ENCODE measurements at regions not wholly inside any gene's neighbourhood (a gene's known extent, or its start where the extent isn't known, plus 50 kb on each side); places are given as distances from the start of the nearest gene placed in this dataset.

DNA sequence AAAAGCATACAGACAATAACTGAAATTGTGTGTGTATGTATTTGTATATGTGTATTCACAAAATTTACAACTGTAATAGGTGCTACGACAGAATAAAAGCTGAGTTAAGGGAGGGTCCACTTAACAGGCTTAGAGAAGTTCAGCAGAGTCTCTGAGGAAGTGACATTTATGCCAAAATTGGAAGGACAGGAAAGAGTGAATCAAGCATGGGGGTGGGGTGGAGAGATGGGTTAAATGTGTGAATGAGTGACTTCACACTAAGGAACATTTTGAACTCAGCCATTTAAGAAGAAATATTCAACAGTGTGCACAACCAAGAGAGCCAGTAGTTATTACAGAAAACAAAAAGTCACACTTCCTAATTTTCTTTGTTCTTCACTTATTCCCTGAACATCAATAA, 53.8 kb upstream of the RGS1 start:
- no peak for DNase-seq (ENCODE audit: low read depth)
- TF ChIP-seq CTCF (conservative IDR thresholded peaks at IDR 0.05; ENCODE audit: low read depth, low read length): no peak

GRCh38 chr1:192522673-192523072, 52.9 kb upstream of the RGS1 start:
- no peak for DNase-seq (ENCODE audit: low read depth)

More for the DNA sequence above, 53.8 kb upstream of the RGS1 start:
- no peak overlapping the region for H3K4me3 ChIP-seq (ENCODE audit: low read depth, low read length)

DNA sequence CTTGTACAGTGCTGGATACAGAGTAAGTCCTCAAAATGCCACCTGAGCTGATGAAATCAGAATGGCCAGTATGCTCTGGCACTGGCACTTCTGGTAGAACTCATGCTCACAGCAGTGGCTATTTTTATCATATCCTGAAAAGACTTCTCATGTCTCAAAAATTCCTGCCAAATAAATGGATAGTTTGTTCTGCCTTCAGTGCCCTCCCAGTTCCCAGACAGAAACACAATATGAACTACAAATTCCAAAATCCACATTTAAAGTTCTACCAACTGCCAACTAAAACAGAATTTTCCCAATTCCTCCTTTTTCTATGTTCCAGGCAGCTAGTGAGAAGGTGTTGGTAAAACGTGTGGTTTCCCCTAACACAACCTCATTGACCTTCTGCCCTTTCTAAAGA, 51.4 kb upstream of the RGS1 start:
- no peak overlapping the region for H3K4me3 ChIP-seq (ENCODE audit: low read depth, low read length)
- DNase-seq (ENCODE audit: low read depth): no peak
- no peak for TF ChIP-seq CTCF (conservative IDR thresholded peaks at IDR 0.05; ENCODE audit: low read depth, low read length)

More at GRCh38 chr1:192522673-192523072, 52.9 kb upstream of the RGS1 start:
- no peak for TF ChIP-seq CTCF (conservative IDR thresholded peaks at IDR 0.05; ENCODE audit: low read depth, low read length)
- no peak overlapping the region for H3K4me3 ChIP-seq (ENCODE audit: low read depth, low read length)
